ENCODE measurements at regions not wholly inside any gene's neighbourhood (a gene's known extent, or its start where the extent isn't known, plus 50 kb on each side); places are given as distances from the start of the nearest gene placed in this dataset.

GRCh38 chr14:101096551-101096950 lies 193.0 kb upstream of the RTL1 start:
- DNase-seq (no peak), ATAC-seq (no peak)
- intact Hi-C loops (cut with DNase I), result no loop called here
- Histone ChIP-seq H3K9me3 (peaks cover 0 to 17% (median 12%) of the 10 kb centered on the region in 11 donors), H3K27me3 (peaks cover 0 to 39% (median 17%) of the 10 kb centered on the region in 7 donors), H3K4me3 (no peak overlapping the region), H3K4me1 (no peaks in the 10 kb centered on the region), H3K27ac (no peak overlapping the region), H3K36me3 (no peaks in the 10 kb centered on the region)
- WGBS, 2 donors, result 88% methylated on average over 2 of the region's 2 CpGs
- no peak for TF ChIP-seq CTCF (IDR thresholded peaks at IDR 0.05)

GRCh38 chr14:101097109-101097793 lies 193.7 kb upstream of the RTL1 start:
- H3K36me3 ChIP-seq, result no peaks in the 10 kb centered on the region
- peaks cover 0 to 17% (median 12%) of the 10 kb centered on the region in 11 donors for H3K9me3 ChIP-seq
- peaks cover 0 to 39% (median 21%) of the 10 kb centered on the region in 7 donors for H3K27me3 ChIP-seq
- H3K4me3 ChIP-seq, result no peak overlapping the region
- no peaks in the 10 kb centered on the region for H3K4me1 ChIP-seq
- intact Hi-C loops (cut with DNase I), result no loop called here
- ATAC-seq (no peak), DNase-seq (no peak)
- no peak overlapping the region for H3K27ac ChIP-seq
- TF ChIP-seq CTCF (IDR thresholded peaks at IDR 0.05), result no peak
- 74% methylated on average over 3 of the region's 3 CpGs for WGBS, 2 donors

GRCh38 chr14:101098177-101098576 lies 194.7 kb upstream of the RTL1 start:
- Histone ChIP-seq H3K9me3 (peaks cover 0 to 17% (median 12%) of the 10 kb centered on the region in 11 donors), H3K4me3 (no peak overlapping the region), H3K4me1 (no peaks in the 10 kb centered on the region), H3K27me3 (peaks cover 0 to 33% (median 25%) of the 10 kb centered on the region in 7 donors), H3K36me3 (no peaks in the 10 kb centered on the region), H3K27ac (no peak overlapping the region)
- WGBS, 2 donors, result 58 to 60% methylated on average over 3 of the region's 3 CpGs
- intact Hi-C loops (cut with DNase I), result no loop called here
- ATAC-seq, result no peak
- DNase-seq, result no peak
- TF ChIP-seq CTCF (IDR thresholded peaks at IDR 0.05), result no peak

- H3K27ac ChIP-seq, result no peak overlapping the region
- ATAC-seq, result no peak
Observed at GRCh38 chr14:101098641-101099040, 195.1 kb upstream of the RTL1 start.

More at GRCh38 chr14:101098641-101099040, 195.1 kb upstream of the RTL1 start:
- no peak for TF ChIP-seq CTCF (IDR thresholded peaks at IDR 0.05)
- intact Hi-C loops (cut with DNase I), result no loop called here
- 13 to 14% methylated on average over 2 of the region's 2 CpGs for WGBS, 2 donors
- Histone ChIP-seq H3K27me3 (peaks cover 0 to 34% (median 23%) of the 10 kb centered on the region in 7 donors), H3K4me1 (no peaks in the 10 kb centered on the region), H3K4me3 (no peak overlapping the region), H3K9me3 (peaks cover 0 to 17% (median 12%) of the 10 kb centered on the region in 11 donors), H3K36me3 (no peaks in the 10 kb centered on the region)
- DNase-seq, result no peak
